ENCODE measurements at regions not wholly inside any gene's neighbourhood (a gene's known extent, or its start where the extent isn't known, plus 50 kb on each side); places are given as distances from the start of the nearest gene placed in this dataset.

DNA sequence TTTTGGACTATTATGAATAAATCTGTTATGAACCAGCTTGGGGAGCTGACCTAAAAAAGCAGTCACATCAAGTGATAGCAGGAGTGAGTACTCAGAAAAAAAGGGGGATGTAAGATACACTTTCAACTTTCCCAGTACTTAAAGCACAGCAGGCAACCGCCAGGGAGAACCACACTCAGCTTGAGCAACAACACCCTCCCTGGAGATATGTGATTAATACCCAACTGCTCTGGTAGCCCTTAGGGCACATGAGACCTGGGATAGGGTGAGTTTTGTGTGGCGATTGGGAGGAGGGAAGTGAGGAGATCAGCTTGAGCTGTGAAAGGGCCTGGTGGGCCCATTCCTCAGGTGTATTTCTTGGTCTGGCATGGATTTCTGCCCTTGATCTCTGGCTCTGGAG, 220.3 kb upstream of the SFRP2 start:
- no peak for DNase-seq
- Histone ChIP-seq H3K27ac (no peak overlapping the region), H3K27me3 (ENCODE audit: insufficient read depth, low read depth, severe bottlenecking) (no peaks in the 10 kb centered on the region), H3K36me3 (no peaks in the 10 kb centered on the region), H3K9me3 (ENCODE audit: severe bottlenecking) (peaks cover 2% of the 10 kb centered on the region), H3K4me3 (ENCODE audit: low read depth, low read length) (no peak overlapping the region)
- TF ChIP-seq, protein P1, sequence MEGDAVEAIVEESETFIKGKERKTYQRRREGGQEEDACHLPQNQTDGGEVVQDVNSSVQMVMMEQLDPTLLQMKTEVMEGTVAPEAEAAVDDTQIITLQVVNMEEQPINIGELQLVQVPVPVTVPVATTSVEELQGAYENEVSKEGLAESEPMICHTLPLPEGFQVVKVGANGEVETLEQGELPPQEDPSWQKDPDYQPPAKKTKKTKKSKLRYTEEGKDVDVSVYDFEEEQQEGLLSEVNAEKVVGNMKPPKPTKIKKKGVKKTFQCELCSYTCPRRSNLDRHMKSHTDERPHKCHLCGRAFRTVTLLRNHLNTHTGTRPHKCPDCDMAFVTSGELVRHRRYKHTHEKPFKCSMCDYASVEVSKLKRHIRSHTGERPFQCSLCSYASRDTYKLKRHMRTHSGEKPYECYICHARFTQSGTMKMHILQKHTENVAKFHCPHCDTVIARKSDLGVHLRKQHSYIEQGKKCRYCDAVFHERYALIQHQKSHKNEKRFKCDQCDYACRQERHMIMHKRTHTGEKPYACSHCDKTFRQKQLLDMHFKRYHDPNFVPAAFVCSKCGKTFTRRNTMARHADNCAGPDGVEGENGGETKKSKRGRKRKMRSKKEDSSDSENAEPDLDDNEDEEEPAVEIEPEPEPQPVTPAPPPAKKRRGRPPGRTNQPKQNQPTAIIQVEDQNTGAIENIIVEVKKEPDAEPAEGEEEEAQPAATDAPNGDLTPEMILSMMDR (IDR thresholded peaks at IDR 0.05; ENCODE audit: low read depth, low read length) = no peak

DNA sequence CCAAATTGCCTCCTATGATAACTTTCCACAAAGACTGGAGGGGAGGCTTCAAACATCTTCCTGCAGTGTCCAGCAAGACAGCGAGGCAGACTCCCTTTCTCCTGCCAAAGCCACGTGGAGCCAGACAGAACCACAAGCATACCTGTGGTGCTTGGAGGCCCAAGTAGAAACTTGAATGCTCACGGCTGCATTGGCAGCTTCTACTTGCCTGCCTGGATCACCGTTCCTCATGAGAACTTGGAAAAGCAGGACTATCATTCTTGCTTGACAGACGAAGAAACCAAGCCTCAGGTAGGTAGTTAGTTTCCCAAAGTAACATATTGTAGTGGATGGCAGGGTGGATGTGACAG, 216.3 kb upstream of the SFRP2 start:
- no peak overlapping the region for H3K27ac ChIP-seq
- no peaks in the 10 kb centered on the region for H3K36me3 ChIP-seq
- DNase-seq = no peak
- H3K9me3 ChIP-seq (ENCODE audit: severe bottlenecking) = peaks cover 2% of the 10 kb centered on the region
- H3K27me3 ChIP-seq (ENCODE audit: insufficient read depth, low read depth, severe bottlenecking) = no peaks in the 10 kb centered on the region
- TF ChIP-seq, protein P1 (IDR thresholded peaks at IDR 0.05; ENCODE audit: low read depth, low read length) = no peak
- no peak overlapping the region for H3K4me3 ChIP-seq (ENCODE audit: low read depth, low read length)

DNA sequence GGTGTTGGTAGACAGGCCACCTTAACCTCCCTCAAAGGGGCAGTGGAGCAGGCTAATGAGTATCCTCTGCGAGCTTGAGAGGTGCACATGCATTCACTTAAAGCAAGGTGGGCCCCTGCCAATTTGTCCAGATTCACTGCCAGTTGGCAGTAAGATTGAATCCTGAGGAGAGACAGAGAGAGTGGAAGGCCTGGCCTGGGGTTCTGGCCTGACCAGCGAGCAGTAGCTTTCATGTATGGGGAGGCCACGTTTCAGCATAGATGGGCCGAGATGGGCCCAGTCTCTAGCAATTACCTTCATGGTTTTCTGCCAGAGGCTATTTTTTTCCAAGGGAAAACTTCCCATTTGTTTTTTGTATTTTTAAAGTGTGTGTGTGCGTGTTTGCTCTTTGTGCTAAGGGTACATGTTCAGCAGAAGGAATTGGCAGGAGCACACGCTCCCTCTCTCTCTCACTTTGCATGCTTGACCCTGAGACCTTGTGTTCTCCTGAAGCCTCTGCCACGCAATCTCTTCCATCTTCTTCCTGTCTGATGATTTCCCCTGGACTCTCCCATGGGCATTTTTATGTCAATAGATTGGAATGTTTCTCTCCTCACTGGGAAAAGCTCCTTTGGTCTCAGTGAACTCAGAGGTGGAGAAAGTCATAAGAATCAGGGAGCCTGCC, 215.8 kb upstream of the SFRP2 start:
- no peak for DNase-seq
- Histone ChIP-seq H3K4me3 (ENCODE audit: low read depth, low read length) (no peak overlapping the region), H3K27me3 (ENCODE audit: insufficient read depth, low read depth, severe bottlenecking) (no peaks in the 10 kb centered on the region), H3K27ac (no peak overlapping the region), H3K9me3 (ENCODE audit: severe bottlenecking) (peaks cover 2% of the 10 kb centered on the region), H3K36me3 (no peaks in the 10 kb centered on the region)
- TF ChIP-seq, protein P1 (IDR thresholded peaks at IDR 0.05; ENCODE audit: low read depth, low read length) = no peak

DNA sequence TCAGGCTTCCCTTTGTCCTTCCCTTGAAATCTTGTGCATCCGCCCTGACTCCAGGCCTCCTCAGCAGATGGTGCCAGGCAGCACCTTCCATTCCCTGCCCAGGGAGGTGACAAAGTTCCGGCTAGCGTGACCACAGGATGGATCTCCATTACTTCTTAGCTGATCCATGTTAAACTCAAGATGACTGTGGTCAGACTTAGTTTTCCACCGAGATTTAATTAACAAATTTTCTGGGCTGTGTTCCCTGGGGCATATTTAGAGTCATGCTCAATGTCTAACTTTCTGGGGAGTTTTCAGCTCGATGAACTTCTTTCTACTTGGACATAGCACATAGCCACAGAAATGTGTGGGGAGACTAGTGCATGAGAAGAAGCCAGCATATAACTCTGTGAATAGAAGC, 215.1 kb upstream of the SFRP2 start:
- TF ChIP-seq, protein P1 (IDR thresholded peaks at IDR 0.05; ENCODE audit: low read depth, low read length) = no peak
- H3K36me3 ChIP-seq = no peaks in the 10 kb centered on the region
- no peak for DNase-seq
- no peaks in the 10 kb centered on the region for H3K27me3 ChIP-seq (ENCODE audit: insufficient read depth, low read depth, severe bottlenecking)
- H3K9me3 ChIP-seq (ENCODE audit: severe bottlenecking) = peaks cover 2% of the 10 kb centered on the region
- H3K27ac ChIP-seq = no peak overlapping the region
- no peak overlapping the region for H3K4me3 ChIP-seq (ENCODE audit: low read depth, low read length)

DNA sequence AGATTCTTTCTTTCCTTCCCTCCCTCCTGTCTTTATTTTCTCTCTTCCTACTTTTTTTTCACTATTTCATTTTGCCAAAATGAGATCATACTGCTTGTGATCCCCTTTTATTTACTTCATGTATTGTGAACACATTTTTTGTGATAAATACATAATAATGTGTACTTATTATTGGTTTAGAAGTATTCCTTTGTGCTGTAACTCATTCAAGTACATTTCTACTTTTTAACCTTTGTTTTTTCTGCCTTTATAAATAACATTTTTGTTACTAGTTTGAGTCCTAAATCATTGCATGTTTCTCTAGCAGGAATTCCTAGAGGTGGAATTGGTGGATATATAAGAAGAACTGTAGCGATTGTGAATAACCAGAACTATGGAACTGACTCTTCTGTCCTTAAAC, 214.5 kb upstream of the SFRP2 start:
- no peak overlapping the region for H3K27ac ChIP-seq
- no peak for DNase-seq
- H3K9me3 ChIP-seq (ENCODE audit: severe bottlenecking) = peaks cover 2% of the 10 kb centered on the region
- H3K36me3 ChIP-seq = no peaks in the 10 kb centered on the region
- TF ChIP-seq, protein P1 (IDR thresholded peaks at IDR 0.05; ENCODE audit: low read depth, low read length) = no peak
- no peaks in the 10 kb centered on the region for H3K27me3 ChIP-seq (ENCODE audit: insufficient read depth, low read depth, severe bottlenecking)
- no peak overlapping the region for H3K4me3 ChIP-seq (ENCODE audit: low read depth, low read length)

DNA sequence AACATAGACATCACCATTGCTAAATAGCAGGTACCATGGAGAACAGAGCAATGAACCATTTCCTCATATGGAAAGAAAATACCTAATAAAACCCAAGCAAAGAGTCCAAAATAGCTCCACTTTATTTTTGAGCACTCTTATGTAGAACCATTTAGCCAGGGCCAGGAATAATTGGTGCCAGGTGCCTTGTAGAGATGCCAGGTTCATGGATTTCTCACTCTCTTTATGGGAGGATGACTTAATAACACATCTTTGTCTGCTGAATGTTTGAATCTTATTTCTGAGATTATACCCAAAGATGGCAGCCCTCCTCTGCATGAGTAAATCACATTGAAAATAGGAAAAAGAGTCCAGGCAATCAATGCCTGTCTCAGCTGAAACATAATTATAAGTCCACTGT, 212.3 kb upstream of the SFRP2 start:
- Histone ChIP-seq H3K9me3 (ENCODE audit: severe bottlenecking) (peaks cover 8% of the 10 kb centered on the region), H3K27ac (no peak overlapping the region), H3K4me3 (ENCODE audit: low read depth, low read length) (no peak overlapping the region), H3K27me3 (ENCODE audit: insufficient read depth, low read depth, severe bottlenecking) (no peaks in the 10 kb centered on the region), H3K36me3 (no peaks in the 10 kb centered on the region)
- no peak for DNase-seq
- TF ChIP-seq, protein P1 (IDR thresholded peaks at IDR 0.05; ENCODE audit: low read depth, low read length) = no peak

All from WERI-Rb-1 (cell line).